ENCODE measurements at regions not wholly inside any gene's neighbourhood (a gene's known extent, or its start where the extent isn't known, plus 50 kb on each side); places are given as distances from the start of the nearest gene placed in this dataset.

DNA sequence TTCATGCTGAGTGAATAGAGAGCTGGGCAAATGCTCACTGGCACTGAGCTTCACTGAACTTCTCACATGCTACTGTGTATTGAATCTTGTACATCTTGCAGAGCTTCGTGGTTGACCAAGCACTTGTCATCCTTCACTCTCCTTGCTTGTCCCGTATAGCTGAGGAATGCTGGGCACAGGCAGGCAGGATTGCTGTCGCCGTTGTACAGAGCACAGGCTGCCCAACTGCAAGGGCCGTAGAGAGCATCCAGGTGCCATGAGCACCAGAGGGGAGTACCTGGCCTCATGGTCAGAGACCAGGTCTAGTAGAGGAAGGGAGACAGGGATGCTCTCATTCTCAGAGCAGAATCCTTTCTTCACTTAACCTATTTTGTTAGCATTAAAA lies 99.8 kb upstream of the RET start:
- Histone ChIP-seq H2BK120ac (ENCODE audit: insufficient read depth, low read length, poor library complexity) (no peak overlapping the region), H3K9me3 (ENCODE audit: insufficient read depth, low read depth, low read length) (peaks cover 2% of the 10 kb centered on the region), H2BK5ac (ENCODE audit: low read depth, low read length, poor library complexity) (no peak overlapping the region), H2AK5ac (ENCODE audit: low read length) (no peak overlapping the region), H4K12ac (ENCODE audit: low read depth, low read length) (no peak overlapping the region), H2AFZ (ENCODE audit: insufficient read depth, low read length, poor library complexity) (no peak overlapping the region), H3K9ac (ENCODE audit: low read length) (no peak overlapping the region), H3K79me1 (ENCODE audit: low read length) (no peaks in the 10 kb centered on the region), H3K23ac (ENCODE audit: low read length) (no peak overlapping the region), H3K36me3 (ENCODE audit: control insufficient read depth in 1 of 2, insufficient read depth in 2 of 2, low read length in 2 of 2) (no peaks in the 10 kb centered on the region), H3K4me3 (ENCODE audit: low read depth, low read length) (no peak overlapping the region), H3K27me3 (ENCODE audit: insufficient read depth, low read length) (no peaks in the 10 kb centered on the region), H4K91ac (ENCODE audit: low read depth, low read length) (no peak overlapping the region), H3K4ac (ENCODE audit: low read depth, low read length) (no peak overlapping the region), H2BK12ac (ENCODE audit: low read length) (no peak overlapping the region), H3K18ac (ENCODE audit: low read length) (no peak overlapping the region), H3K27ac (ENCODE audit: low read depth, low read length) (no peak overlapping the region), H4K8ac (ENCODE audit: low read depth, low read length) (no peak overlapping the region), H3K4me1 (ENCODE audit: control insufficient read depth in 1 of 2, insufficient read depth in 2 of 2, low read length in 2 of 2) (no peaks in the 10 kb centered on the region), H3K4me2 (ENCODE audit: low read length) (no peak overlapping the region), H3K14ac (ENCODE audit: low read length) (no peak overlapping the region), H3K79me2 (ENCODE audit: control insufficient read depth, insufficient read depth, low read length, poor library complexity) (no peaks in the 10 kb centered on the region)
- WGBS (ENCODE audit: extremely low coverage, insufficient coverage, insufficient read length), result no CpG with 5 or more reads among the region's 5 CpGs
- DNase-seq, result no peak

GRCh38 chr10:42979181-42979580 lies 97.7 kb upstream of the RET start:
- H2AK5ac ChIP-seq (ENCODE audit: low read length), result no peak overlapping the region
- H3K79me1 ChIP-seq (ENCODE audit: low read length), result no peaks in the 10 kb centered on the region
- no peak overlapping the region for H3K4me3 ChIP-seq (ENCODE audit: low read depth, low read length)
- H2BK120ac ChIP-seq (ENCODE audit: insufficient read depth, low read length, poor library complexity), result no peak overlapping the region
- no peak overlapping the region for H2BK12ac ChIP-seq (ENCODE audit: low read length)
- no peaks in the 10 kb centered on the region for H3K79me2 ChIP-seq (ENCODE audit: control insufficient read depth, insufficient read depth, low read length, poor library complexity)
- no peak overlapping the region for H3K23ac ChIP-seq (ENCODE audit: low read length)
- no peak overlapping the region for H2BK5ac ChIP-seq (ENCODE audit: low read depth, low read length, poor library complexity)
- H3K27ac ChIP-seq (ENCODE audit: low read depth, low read length), result no peak overlapping the region
- H2AFZ ChIP-seq (ENCODE audit: insufficient read depth, low read length, poor library complexity), result no peak overlapping the region
- H4K8ac ChIP-seq (ENCODE audit: low read depth, low read length), result no peak overlapping the region
- no peaks in the 10 kb centered on the region for H3K4me1 ChIP-seq (ENCODE audit: control insufficient read depth in 1 of 2, insufficient read depth in 2 of 2, low read length in 2 of 2)
- H3K27me3 ChIP-seq (ENCODE audit: insufficient read depth, low read length), result no peaks in the 10 kb centered on the region
- no peak for DNase-seq
- H3K9me3 ChIP-seq (ENCODE audit: insufficient read depth, low read depth, low read length), result peaks cover 3% of the 10 kb centered on the region
- no peak overlapping the region for H3K18ac ChIP-seq (ENCODE audit: low read length)
- no peaks in the 10 kb centered on the region for H3K36me3 ChIP-seq (ENCODE audit: control insufficient read depth in 1 of 2, insufficient read depth in 2 of 2, low read length in 2 of 2)
- H4K91ac ChIP-seq (ENCODE audit: low read depth, low read length), result no peak overlapping the region
- WGBS (ENCODE audit: extremely low coverage, insufficient coverage, insufficient read length), result no CpG with 5 or more reads among the region's 2 CpGs
- H3K4ac ChIP-seq (ENCODE audit: low read depth, low read length), result no peak overlapping the region
- H3K4me2 ChIP-seq (ENCODE audit: low read length), result no peak overlapping the region
- no peak overlapping the region for H3K9ac ChIP-seq (ENCODE audit: low read length)
- H3K14ac ChIP-seq (ENCODE audit: low read length), result no peak overlapping the region
- H4K12ac ChIP-seq (ENCODE audit: low read depth, low read length), result no peak overlapping the region

DNA sequence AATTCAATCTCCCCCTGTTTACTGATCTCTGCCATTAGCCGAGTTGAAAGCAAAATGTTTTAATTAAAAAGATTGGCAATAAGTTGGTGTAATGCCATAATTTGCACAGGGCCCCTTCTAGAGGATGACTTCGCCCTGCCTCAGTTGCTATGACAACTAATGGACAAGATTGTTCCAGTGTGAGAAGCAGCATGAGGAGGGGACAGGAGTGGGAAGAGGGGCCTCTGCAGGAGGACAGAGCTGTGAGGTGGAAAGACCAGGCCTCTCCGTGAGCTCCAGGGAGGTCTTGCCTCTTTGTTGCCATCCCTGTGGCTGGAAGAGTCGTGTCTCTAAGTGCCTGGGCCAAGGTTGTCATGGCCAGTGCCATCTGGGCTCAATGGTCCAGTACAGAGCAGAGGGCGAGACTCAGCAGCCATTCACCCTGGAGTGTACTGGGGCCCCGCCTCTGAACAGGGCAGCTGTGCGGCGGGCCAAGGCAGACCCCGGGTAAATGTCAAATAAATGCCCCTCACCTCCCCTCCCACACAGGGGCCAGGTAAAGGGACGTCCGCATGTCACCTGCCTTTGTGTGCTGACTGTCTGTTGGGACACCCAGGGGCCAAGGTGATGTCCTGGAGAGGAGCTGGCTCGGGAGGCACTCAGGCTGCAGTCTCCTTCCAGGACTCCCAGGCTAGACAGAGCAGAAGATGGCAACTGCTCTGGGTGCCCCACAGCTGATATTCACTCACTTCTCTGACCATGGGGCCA lies 97.0 kb upstream of the RET start:
- no peak for DNase-seq
- Histone ChIP-seq H4K12ac (ENCODE audit: low read depth, low read length) (no peak overlapping the region), H3K4ac (ENCODE audit: low read depth, low read length) (no peak overlapping the region), H2AK5ac (ENCODE audit: low read length) (no peak overlapping the region), H2BK5ac (ENCODE audit: low read depth, low read length, poor library complexity) (no peak overlapping the region), H3K27me3 (ENCODE audit: insufficient read depth, low read length) (no peaks in the 10 kb centered on the region), H4K8ac (ENCODE audit: low read depth, low read length) (no peak overlapping the region), H3K79me1 (ENCODE audit: low read length) (no peaks in the 10 kb centered on the region), H3K4me1 (ENCODE audit: control insufficient read depth in 1 of 2, insufficient read depth in 2 of 2, low read length in 2 of 2) (no peaks in the 10 kb centered on the region), H3K14ac (ENCODE audit: low read length) (no peak overlapping the region), H3K9me3 (ENCODE audit: insufficient read depth, low read depth, low read length) (peaks cover 3% of the 10 kb centered on the region), H3K4me3 (ENCODE audit: low read depth, low read length) (no peak overlapping the region), H3K36me3 (ENCODE audit: control insufficient read depth in 1 of 2, insufficient read depth in 2 of 2, low read length in 2 of 2) (no peaks in the 10 kb centered on the region), H2AFZ (ENCODE audit: insufficient read depth, low read length, poor library complexity) (no peak overlapping the region), H3K23ac (ENCODE audit: low read length) (no peak overlapping the region), H3K18ac (ENCODE audit: low read length) (no peak overlapping the region), H4K91ac (ENCODE audit: low read depth, low read length) (no peak overlapping the region), H3K4me2 (ENCODE audit: low read length) (no peak overlapping the region), H3K27ac (ENCODE audit: low read depth, low read length) (no peak overlapping the region), H2BK12ac (ENCODE audit: low read length) (no peak overlapping the region), H3K9ac (ENCODE audit: low read length) (no peak overlapping the region), H3K79me2 (ENCODE audit: control insufficient read depth, insufficient read depth, low read length, poor library complexity) (no peaks in the 10 kb centered on the region), H2BK120ac (ENCODE audit: insufficient read depth, low read length, poor library complexity) (no peak overlapping the region)
- no CpG with 5 or more reads among the region's 12 CpGs for WGBS (ENCODE audit: extremely low coverage, insufficient coverage, insufficient read length)

DNA sequence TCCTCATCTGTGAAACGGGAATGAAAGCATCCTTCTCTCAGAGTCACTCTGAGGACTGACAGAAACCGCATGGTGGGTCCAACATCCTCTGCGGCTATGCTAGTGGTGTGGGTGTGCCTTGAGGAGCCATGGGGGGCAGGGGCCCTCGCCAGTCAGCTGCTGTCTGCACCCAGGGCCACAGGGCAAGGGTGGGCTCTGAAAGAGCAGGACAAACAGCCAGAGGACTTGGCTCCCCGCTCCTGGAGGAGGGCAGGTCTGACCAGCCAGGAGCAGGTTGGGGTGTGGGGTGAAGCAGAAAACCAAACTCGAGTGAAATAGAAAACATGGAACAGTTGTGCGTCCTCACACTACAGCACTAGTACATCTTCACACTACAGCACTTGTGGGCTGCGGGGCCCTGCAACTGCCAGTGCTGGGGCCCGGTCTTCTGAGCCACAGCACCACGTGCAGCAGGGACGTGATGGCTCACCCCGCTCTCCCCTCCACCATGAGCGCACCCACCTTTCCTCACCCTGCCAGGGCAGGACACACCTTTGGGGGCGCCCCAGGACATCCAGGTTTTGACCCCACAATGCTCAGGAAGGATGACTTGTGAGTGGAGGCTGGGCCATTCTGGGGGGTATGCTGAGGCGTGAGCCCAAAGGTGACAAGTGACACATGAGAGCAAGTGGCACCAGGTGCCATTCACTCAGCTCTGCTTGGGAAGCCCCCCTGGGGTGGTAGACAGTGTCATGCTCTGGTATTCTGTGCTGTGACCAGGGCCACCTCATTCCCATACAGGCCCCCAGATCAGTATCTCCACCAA lies 96.1 kb upstream of the RET start:
- H3K4me2 ChIP-seq (ENCODE audit: low read length), result no peak overlapping the region
- peaks cover 3% of the 10 kb centered on the region for H3K9me3 ChIP-seq (ENCODE audit: insufficient read depth, low read depth, low read length)
- no peak overlapping the region for H4K12ac ChIP-seq (ENCODE audit: low read depth, low read length)
- H3K27ac ChIP-seq (ENCODE audit: low read depth, low read length), result no peak overlapping the region
- H4K91ac ChIP-seq (ENCODE audit: low read depth, low read length), result no peak overlapping the region
- H3K18ac ChIP-seq (ENCODE audit: low read length), result no peak overlapping the region
- H3K4ac ChIP-seq (ENCODE audit: low read depth, low read length), result no peak overlapping the region
- H3K9ac ChIP-seq (ENCODE audit: low read length), result no peak overlapping the region
- H2BK120ac ChIP-seq (ENCODE audit: insufficient read depth, low read length, poor library complexity), result no peak overlapping the region
- H2BK5ac ChIP-seq (ENCODE audit: low read depth, low read length, poor library complexity), result no peak overlapping the region
- H2AK5ac ChIP-seq (ENCODE audit: low read length), result no peak overlapping the region
- no peaks in the 10 kb centered on the region for H3K27me3 ChIP-seq (ENCODE audit: insufficient read depth, low read length)
- no peak overlapping the region for H2AFZ ChIP-seq (ENCODE audit: insufficient read depth, low read length, poor library complexity)
- no peak overlapping the region for H4K8ac ChIP-seq (ENCODE audit: low read depth, low read length)
- H3K4me1 ChIP-seq (ENCODE audit: control insufficient read depth in 1 of 2, insufficient read depth in 2 of 2, low read length in 2 of 2), result no peaks in the 10 kb centered on the region
- no peak overlapping the region for H3K23ac ChIP-seq (ENCODE audit: low read length)
- no peak overlapping the region for H2BK12ac ChIP-seq (ENCODE audit: low read length)
- H3K79me2 ChIP-seq (ENCODE audit: control insufficient read depth, insufficient read depth, low read length, poor library complexity), result no peaks in the 10 kb centered on the region
- H3K14ac ChIP-seq (ENCODE audit: low read length), result no peak overlapping the region
- no CpG with 5 or more reads among the region's 15 CpGs for WGBS (ENCODE audit: extremely low coverage, insufficient coverage, insufficient read length)
- H3K4me3 ChIP-seq (ENCODE audit: low read depth, low read length), result no peak overlapping the region
- H3K36me3 ChIP-seq (ENCODE audit: control insufficient read depth in 1 of 2, insufficient read depth in 2 of 2, low read length in 2 of 2), result no peaks in the 10 kb centered on the region
- no peak for DNase-seq
- no peaks in the 10 kb centered on the region for H3K79me1 ChIP-seq (ENCODE audit: low read length)

Data from trophoblast cell (in vitro differentiated cells and primary cell).